Uterus (tissue), 2 donors: ENCODE measurements at regions not wholly inside any gene's neighbourhood (a gene's known extent, or its start where the extent isn't known, plus 50 kb on each side); places are given as distances from the start of the nearest gene placed in this dataset.

ENCODE experiments used
- CTCF ChIP-seq, 4 experiments: fragments of 200-600 bp in 2 of 4; fragments of 450-650 bp in 2 of 4; sonication (generic) in 2 of 4; IDR thresholded peaks; one replicate each; pipeline ENCODE4 v1.5.1; 2016 to 2019; ENCODE audit warnings: antibody characterized with exemption in 4 of 4, mild to moderate bottlenecking in 2 of 4, moderate library complexity in 1 of 4
- POLR2A ChIP-seq, 2 donors: fragments of 450-650 bp; IDR thresholded peaks; one replicate each; pipeline ENCODE4 v1.6.1; 2016; ENCODE audit warnings: antibody characterized with exemption in 2 of 2, mild to moderate bottlenecking in 1 of 2, moderate library complexity in 1 of 2

- no peak for TF ChIP-seq CTCF (IDR thresholded peaks at IDR 0.05)
- TF ChIP-seq POLR2A (IDR thresholded peaks at IDR 0.05), result no peak
Measured at GRCh38 chr13:89816404-89816803, 1531.1 kb upstream of the MIR17HG start.
